ENCODE measurements at regions not wholly inside any gene's neighbourhood (a gene's known extent, or its start where the extent isn't known, plus 50 kb on each side); places are given as distances from the start of the nearest gene placed in this dataset.
"Not testable (repeated sequence)": the region's sequence is repeated elsewhere in the genome, so short reads cannot be mapped to it uniquely, and the experiment has no call there.

DNA sequence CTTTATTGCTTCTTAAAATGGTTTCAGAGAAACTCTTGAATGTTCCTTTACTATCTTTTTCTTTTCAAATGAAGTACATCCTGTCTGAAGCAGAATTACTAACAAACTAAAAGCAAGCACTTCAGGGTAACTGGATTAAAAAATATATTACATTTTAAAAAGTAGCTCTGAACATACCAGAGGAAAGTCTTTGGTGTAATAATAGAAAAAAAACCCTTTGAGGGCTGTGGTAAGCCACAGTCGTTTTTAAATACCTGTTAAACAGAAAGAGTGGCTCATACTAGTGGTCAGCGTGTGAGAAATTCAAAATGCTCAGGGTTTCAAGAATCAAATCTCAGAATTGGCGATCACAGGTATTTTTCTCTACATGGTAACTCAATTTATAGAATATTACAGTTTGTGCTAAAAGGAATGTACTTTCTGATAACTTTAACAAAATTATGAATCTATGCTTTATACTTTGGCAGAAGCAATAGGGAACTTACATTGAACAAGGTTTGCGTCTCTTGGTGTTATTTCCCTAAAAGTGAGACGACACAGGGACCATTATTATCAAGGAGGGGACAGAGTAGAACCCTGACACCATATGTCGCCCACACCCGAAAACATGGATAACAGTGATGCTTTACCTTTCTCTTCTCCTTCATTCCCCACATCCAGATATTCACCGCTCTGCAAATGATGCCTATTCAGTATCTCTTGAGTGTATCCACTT lies 97.0 kb upstream of the DPH5 start:
- no peak for DNase-seq

DNA sequence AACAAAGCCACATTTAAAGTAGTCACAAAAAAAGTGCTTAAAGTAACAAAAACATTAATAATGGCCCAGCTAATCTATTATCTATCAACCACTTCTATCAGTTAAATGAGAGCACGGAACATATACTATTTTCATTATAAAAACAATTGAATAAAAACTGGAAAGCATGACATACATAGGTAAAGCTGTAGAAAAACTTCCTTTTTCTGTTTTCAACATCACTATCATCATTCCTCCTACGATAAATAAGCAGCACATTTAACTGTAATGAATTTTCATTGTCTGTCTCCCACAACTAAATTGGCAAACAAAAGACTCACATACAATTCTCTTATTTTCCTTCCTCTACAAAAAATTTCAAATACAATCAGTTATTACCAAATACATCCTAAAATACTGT lies 96.4 kb upstream of the DPH5 start:
- no peak for DNase-seq

DNA sequence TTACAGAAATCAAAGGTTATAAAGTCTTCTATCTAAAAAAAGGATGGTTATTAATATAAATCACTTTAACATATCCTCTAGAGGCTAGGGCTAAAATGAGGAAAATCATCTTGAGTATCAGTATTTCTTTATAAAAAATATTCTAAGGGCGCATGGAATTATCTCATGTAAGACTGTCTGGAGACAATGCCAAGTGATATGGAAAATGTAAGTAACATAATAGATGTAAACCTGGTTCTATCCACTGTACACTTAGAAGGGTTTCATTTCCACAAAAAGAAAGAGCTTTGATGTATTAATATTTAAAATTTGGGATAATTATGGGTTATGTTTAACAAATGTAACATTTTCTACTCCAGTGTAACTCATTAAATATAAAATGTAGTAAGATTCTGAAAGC lies 95.9 kb upstream of the DPH5 start:
- no peak for DNase-seq

DNA sequence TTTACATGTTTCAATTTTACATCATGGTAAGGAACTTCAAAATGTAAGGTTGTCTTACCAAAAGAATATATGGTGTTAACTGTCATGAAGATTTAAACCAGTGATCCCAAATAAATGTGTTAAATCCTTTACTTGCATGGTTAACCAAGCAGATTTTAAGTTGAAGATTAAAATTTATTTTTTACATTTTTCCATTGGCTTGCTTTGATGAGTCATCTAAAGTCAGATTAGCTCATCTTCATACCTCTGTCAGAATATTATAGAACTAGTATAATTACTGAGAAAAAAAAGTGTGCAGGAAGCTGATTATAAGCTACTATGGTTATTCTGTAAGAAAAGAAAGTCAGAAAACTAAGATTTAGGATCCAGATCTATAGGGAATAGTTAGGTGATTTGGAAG lies 95.3 kb upstream of the DPH5 start:
- DNase-seq = no peak

DNA sequence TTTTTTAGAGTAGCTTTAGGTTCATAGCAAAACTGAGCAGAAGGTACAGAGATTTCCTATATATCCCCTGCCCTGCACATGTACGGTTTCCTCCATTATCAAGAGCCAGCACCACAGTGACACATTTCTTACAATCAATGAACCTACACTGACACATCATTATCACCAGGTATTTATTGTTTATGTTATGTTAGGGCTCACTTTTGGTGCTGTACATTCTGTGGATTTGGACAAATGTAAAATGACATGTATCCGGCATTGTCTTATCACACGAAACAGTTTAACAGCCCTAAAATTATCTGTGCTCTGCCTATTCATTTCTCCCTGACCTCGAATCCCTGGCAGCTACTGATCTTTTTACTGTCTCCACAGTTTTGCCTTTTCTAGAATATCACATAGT lies 93.7 kb upstream of the DPH5 start:
- DNase-seq = no peak

DNA sequence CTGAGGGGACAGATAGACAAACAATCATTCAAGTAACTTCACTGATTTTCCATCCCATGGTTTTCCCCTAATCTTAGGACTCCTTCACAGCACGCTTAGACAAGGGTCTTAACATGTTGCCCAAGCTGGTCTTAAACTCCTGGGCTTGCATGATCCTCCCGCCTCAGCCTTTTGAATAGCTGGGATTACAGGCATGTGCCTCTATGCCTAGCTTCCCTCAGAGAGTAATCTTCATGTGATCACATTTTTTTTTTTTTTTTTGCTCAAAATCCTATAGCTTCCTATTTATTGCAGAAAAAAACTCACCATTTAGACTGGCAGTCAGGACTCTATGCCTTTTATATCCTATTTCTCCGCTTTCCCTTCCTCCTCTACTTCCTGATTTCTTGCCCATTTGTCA lies 90.4 kb upstream of the DPH5 start:
- DNase-seq = no peak

DNA sequence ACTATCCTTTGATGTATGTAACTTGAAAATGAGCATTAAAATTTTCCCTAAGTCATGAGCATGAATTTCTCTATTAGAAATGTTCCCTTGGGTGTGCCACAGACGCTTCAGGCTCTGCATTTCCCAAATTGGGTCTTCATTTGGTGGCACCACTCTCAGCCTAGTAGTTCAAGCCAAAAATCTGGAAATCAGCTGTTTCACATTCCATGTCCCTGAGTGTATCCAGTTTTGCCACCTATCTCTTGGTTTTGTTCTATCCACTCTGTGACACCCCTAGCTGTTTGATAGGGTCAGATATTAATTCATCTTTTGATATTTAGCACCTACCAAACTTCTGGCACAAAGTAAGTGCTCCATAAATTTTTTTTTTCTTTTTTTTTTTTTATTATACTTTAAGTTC lies 89.5 kb upstream of the DPH5 start:
- no peak for DNase-seq

DNA sequence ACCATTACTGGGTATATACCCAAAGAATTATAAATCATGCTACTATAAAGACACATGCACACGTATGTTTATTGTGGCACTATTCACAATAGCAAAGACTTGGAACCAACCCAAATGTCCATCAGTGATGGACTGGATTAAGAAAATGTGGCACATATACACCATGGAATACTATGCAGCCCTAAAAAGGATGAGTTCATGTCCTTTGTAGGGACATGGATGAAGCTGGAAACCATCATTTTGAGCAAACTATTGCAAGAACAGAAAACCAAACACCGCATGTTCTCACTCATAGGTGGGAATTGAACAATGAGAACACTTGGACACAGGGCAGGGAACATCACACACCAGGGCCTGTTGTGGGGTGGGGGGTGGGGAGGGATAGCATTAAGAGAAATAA lies 88.5 kb upstream of the DPH5 start:
- not testable (repeated sequence) for DNase-seq

DNA sequence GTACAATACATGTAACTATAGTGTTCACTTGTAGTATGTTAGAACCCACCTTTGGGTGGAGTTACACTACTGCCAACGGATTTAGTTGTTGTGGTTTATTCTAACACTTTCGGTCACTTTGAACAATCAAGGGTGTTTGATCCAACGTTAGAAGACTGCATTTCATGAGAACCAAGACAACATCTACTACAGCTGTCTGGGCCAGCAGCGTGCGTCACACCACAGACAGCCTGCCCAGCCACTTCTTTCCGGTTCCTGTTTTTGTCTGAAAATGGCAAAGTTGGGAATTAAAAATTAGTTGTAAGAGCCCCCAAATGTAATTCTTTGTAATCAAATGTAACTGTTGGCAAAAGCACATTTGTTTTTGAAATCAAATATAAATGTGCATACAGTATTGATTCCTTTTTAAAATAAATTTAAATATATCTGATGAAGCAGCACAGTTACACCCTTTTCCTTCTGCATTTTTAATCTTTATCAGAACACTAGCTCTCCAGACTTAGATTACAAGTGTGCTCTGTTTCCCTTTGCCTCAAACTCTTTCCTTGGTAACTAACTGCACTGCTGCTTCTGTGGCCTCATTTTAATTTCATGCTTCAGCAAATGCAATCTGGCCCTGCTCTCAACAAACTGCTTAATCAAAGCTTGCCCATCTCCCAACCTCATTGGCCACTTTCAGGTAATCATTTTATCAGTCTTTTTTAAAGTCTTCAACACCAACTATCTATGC lies 86.6 kb upstream of the DPH5 start:
- DNase-seq = peak; percentile 93

DNA sequence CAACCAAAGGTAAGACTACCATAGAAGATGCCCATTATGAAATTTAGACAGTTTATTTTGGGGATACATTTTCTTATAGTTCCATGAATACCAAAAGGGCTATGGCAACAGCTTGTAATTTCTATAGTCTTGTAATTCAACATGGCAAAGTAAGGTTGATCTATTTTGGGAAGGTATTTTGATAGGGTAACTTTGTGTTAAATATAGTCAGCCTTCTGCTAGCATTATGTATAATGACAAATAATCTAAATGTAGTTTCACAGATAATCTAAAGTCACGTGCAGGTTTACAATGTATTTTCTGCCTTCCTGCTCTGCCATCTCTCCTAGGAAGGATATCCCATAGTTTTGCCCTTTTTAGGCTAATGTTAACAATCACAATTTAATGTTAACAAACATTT lies 85.9 kb upstream of the DPH5 start:
- DNase-seq = no peak

DNA sequence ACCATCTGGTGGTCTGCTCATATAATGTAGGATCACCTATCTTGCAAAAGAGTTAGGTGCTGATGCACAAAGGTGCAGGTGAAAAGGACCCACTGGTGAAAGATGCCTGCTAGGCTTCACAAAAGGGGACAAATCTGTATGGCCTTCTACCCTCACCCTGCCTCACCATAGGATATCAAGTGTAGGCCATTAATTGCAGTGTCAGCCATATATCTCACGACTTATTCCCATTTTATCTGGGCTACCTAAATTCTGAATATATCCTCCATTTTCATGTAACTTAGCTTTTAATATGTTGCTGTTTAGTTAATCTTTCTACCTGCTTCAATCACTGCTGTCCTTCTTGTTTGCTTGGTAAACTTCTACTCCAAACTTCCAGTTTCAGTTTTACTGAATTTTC lies 84.2 kb upstream of the DPH5 start:
- no peak for DNase-seq

DNA sequence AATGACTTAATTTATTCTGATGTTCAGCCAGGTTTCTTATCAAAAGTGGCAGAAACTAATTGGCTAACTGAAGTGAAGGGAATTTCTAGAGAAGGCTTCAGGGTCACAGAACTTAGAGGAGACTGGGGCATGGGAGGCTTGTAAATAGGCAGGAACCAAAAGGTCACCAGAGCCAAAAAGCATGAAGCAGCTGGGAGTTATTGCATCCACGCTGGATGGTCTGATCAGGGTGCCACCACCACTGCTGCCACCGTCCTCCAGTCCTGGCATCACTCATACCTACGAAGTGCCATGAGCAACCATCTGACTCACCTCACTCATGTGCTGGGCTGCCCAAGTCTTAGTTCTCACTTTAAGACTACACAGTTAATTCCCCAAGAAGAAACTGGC lies 82.5 kb upstream of the DPH5 start:
- DNase-seq = no peak

DNA sequence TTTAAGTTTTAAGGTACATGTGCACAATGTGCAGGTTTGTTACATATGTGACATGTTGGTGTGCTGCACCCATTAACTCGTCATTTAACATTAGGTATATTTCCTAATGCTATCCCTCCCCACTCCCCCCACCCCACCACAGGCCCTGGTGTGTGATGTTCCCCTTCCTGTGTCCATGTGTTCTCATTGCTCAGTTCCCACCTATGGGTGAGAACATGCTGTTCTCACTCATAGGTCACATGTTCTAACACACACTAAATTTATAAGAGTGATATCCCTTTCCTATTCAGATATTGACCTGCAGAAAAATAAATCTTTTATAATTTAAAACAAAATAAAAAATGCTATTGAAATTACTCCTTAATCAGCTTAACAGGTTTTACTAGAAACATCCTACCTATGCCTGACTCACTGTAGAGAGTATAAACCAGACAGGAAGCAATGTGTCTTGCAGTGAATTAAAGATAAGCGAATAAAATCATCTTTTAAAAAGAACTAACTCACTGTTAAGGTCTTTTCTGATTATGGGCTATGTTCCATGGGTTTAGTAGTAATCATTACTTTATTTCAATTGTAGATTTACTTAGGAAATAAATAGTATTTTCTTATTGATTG lies 82.0 kb upstream of the DPH5 start:
- no peak for DNase-seq

DNA sequence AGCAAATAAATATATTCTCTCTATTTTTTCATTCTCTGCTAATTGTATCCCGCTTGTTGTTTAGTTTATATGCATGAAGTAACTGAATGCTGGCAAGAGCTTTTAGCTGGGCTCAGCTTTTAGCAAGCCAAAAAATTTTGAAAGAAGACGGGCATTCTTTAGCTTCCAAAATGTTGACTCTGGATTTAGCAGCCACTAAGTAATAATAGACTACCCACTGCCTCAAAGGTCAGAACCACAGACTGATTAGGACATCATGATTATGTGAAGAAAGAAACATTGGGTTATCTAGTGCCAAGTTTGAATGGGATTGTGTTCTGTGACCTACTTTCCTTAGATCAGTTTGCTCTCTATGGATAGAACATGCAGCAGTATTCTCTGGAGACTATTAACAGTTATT lies 80.3 kb upstream of the DPH5 start:
- no peak for DNase-seq

DNA sequence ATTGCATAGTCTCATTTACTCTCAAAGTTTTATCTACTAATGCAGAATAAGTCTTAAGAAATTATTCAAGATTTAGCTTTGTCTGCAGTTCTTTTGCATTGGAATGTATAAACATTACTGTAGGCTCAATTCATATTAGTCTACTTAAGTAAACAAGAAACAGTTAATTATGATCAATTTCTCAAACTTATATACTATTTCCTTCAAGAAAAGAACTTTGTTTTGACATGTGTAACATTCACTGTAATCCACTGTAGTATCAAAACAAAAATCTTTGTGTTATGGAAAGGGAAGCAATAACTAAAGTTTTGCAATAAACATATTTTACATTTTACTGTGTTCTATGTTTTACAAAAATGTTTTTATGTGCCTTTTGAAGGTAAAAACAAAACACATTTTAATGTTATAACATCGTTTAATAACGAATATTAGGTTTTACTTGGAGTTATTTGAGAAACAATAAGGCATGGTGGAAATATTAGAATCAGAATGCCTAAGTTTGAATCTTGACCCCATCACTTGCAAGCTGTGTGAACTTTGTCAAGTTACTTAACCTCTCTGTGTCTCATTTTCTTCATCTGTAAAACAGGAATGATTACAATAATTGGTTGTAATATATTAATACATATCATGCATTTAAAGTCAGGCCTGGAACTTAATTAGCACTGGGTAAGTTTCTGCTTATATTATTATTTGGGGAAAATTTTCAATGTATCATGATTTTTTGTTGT lies 77.0 kb upstream of the DPH5 start:
- no peak for DNase-seq

DNA sequence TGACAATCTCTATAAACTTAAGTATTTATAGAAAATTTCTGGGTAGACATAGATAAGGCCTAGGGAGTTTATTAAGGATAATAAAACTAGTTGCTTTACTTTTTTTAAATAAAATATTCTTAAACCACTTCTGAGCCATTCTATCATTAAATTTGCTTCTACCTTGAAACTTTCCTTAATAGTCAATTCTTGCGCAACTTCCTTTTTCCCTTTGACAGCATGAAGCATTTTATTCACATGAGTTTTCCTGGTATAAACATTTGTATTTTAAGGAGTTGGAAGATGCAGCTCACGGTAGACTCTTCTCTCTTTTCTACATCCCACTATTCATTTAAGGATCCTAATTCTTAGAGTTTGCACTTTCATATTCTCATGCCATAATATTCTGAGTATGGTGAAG lies 75.8 kb upstream of the DPH5 start:
- DNase-seq = no peak

DNA sequence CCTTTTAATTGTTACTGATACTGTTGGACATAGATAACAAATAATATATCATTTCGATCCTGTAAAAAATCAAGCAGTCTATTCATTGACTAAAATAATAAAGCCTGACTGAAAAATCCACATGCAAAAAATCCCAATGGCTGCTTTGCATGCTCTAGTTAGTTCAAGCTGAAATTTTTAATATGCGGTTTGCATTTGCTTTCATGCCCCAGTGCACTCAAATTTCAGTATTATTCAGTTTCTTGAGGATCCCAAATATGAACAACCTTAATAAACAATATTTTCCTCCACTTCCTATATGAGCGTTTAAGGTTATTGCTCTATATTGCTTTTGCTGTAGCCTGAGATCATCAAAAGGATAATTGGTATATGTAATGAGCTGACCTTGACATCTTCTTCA lies 75.1 kb upstream of the DPH5 start:
- no peak for DNase-seq

DNA sequence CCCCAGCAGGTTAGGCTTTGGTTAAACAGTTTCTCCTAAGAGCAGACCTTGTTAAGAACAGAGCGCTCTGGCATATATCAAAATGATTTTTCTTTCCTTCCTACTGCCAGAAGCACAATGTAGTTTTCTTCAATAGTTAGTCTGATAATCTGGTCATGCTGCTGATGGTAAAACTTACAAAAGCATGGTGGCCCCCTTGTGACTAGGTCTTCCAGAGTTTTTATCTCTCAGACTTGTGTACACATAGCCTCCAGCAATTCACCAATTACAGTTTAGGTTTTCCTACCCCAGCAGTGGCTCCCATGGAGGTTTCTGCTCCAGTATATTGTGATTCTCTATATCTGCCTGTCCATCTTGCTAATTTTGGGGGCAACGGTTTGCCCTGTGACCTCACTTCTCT lies 73.3 kb upstream of the DPH5 start:
- no peak for DNase-seq

DNA sequence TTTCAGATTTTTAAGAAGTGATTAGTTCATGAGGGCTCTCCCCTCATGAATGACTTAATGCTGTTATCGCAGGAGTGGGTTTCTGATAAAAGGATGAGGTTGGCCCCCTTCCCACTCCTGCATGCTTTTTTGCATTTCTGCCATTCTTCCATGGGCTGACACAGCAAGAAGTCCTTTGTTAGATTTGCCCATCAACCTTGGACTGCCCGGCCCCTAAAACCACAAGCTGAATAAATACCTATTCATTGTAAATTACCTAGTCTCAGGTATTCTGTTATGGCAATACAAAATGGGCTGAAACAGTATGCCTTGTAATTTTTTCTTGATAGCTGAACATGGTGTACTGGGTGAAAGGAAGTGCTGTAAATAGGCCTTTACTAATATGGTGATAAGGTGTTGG lies 72.7 kb upstream of the DPH5 start:
- DNase-seq = no peak

DNA sequence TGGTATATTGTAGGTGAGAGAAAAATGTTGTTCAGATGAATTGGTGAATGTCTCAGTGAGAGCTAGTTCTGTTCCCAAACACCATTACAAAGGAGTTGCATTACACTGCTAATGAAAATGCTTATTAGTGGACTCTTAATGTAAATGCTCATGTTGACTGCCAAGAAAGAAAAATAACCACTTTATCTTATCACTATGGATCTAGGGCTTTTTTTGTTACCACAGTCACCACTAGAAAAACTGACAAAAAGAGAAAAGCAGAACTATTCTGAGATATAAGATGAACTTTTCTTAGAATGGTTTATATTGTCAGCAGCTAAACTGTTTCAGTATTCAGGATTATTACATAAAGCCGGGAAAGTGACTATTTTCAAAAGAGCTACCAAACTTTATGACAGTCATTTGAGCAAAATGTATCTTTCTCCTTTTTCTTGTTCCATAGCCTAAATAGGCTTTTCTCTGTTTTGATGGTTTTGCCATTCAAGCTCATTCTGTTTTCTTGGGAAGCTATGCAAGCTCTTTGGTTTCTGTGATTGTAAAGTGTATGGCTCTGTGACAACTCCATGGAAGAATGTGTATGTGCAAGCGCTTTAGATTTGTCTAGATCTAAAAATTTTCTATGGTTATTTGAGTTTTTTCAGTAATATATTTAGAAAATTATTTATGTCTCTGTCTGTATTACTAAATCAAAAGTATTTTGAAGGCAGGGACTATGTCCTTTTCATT lies 64.2 kb upstream of the DPH5 start:
- no peak for DNase-seq

DNA sequence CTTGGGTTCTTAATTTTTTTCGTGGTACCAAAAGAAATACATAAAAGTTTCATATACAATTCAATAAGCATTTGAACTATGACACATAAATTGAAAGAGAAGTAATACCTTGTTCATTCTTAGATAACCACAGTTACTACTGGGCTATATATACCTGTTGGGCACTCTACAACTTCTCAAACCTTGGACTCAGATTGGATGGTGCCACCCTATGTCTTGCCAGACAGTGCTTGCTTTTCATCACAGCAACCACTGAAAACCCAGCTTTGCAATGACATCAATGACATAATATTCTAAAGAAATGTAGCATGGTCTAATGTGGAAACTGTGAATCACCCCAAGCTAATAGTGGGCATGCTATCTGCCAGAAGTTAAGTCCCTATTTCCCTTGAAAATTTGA lies 62.8 kb upstream of the DPH5 start:
- DNase-seq = no peak

DNA sequence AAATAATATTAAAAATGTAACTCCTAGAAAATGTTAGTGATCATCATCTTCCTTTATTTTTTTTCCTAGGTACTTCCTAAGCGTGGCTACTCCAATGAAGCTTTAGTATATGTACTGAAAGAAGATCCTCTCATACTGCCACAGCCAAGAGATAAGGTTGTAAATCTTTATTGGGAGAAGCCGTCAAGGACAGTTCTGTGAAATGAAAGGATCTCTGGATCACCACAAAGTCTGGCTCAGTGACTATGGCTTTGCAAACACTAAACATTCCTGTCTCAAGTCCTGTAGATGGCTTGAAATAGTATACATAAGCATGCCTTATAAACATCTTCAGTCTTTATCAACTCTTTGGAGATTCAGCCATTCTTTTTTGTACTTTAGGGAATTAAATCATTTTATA lies 61.2 kb upstream of the DPH5 start:
- DNase-seq = no peak
